ENCODE measurements at regions not wholly inside any gene's neighbourhood (a gene's known extent, or its start where the extent isn't known, plus 50 kb on each side); places are given as distances from the start of the nearest gene placed in this dataset.

DNA sequence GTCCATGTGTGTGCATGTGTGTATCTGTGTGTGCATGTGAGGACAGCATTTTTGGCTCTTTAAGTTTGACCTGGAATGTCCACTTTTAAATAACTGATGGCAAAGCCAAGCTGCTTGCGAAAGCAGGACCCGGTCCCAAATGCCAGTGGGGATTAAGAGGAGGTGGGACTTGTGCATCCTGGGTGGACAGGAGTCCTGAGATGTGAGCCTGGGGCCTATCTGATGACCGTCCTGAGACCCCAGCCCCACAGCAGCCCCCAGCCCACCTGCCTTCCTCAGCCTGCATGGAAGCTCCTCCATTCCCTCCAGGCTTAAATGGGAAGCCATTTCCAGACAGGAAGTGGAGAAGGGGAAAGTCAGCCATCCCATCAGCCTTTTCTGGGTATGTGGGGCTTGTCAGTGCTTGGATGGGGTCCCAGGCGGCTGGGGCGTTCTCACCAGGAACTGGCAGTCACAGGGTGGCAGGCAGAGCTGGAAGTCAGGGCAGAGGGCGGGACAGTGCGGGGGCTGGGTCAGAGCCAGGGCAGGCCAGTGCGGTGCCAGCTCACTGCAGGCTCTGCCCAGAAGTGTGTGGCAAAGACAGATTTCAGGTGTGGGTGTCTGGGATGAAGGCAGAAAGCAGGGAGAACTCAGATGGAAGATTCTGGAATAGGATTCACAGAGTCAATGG is 117.8 kb downstream of the ACKR3 start:
- TF ChIP-seq, protein P1, sequence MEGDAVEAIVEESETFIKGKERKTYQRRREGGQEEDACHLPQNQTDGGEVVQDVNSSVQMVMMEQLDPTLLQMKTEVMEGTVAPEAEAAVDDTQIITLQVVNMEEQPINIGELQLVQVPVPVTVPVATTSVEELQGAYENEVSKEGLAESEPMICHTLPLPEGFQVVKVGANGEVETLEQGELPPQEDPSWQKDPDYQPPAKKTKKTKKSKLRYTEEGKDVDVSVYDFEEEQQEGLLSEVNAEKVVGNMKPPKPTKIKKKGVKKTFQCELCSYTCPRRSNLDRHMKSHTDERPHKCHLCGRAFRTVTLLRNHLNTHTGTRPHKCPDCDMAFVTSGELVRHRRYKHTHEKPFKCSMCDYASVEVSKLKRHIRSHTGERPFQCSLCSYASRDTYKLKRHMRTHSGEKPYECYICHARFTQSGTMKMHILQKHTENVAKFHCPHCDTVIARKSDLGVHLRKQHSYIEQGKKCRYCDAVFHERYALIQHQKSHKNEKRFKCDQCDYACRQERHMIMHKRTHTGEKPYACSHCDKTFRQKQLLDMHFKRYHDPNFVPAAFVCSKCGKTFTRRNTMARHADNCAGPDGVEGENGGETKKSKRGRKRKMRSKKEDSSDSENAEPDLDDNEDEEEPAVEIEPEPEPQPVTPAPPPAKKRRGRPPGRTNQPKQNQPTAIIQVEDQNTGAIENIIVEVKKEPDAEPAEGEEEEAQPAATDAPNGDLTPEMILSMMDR (IDR thresholded peaks at IDR 0.05; ENCODE audit: low read length), result no peak
- TF ChIP-seq EZH2 (optimal IDR thresholded peaks at IDR 0.05; ENCODE audit: low read depth, low read length), result no peak
- no peak for TF ChIP-seq EZH2phosphoT487 (IDR thresholded peaks at IDR 0.05; ENCODE audit: low read length)
